HG03108 (cell line): ENCODE measurements at regions not wholly inside any gene's neighbourhood (a gene's known extent, or its start where the extent isn't known, plus 50 kb on each side); places are given as distances from the start of the nearest gene placed in this dataset.

Experiments
- ATAC-seq: cut with Tn5 transposase; IDR thresholded peaks from one replicate; pipeline ENCODE4 v1.9.1; 2021; ENCODE audit warnings: moderate library complexity; ENCODE audit not compliant: unreplicated experiment

- ATAC-seq = no peak
These were observed 143.7 kb downstream of the SCP2D1 start for GRCh38 chr20:18957328-18957727.

DNA sequence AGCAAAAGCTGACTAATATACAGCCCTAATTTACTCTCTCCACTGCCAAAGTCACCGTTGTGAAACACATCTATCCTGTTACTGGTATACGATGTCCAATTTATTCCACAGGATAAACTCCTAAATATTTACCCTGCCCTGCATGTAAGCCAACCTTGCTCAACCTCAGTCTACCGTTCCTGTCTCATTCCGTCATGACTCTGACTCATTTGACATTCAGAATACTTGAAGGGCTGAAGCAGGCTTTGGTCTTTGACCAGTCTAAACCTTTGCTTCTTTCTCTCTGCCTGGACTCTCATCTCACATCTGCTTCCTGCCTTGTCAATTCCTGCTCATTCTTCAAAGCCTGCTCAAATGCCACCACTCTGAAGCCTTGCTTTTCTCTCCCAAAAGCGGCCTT is 157.5 kb downstream of the SCP2D1 start:
- no peak for ATAC-seq

DNA sequence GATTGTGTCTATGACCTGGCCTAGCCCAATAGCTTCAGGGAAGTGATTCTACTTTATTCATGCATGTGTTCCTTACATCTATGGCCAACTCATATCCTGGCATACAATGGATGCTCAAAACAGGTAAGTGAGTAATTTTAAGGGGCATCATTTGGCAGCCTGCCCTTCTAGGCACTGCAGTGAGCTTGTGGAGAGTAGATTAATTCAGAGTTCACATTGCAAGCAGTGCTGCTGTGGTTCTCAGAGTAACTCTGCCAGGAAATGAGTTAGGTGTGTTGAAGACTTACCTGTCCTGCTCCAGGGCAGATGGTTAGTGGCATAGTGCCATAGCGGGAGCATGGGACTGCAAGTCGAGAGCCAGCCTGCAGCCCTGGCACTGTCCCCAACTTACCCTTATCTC is 158.0 kb downstream of the SCP2D1 start:
- ATAC-seq = no peak

- no peak for ATAC-seq
These were observed 158.8 kb downstream of the SCP2D1 start for GRCh38 chr20:18972251-18972876.

GRCh38 chr20:18973529-18974173 is 160.1 kb downstream of the SCP2D1 start:
- no peak for ATAC-seq

DNA sequence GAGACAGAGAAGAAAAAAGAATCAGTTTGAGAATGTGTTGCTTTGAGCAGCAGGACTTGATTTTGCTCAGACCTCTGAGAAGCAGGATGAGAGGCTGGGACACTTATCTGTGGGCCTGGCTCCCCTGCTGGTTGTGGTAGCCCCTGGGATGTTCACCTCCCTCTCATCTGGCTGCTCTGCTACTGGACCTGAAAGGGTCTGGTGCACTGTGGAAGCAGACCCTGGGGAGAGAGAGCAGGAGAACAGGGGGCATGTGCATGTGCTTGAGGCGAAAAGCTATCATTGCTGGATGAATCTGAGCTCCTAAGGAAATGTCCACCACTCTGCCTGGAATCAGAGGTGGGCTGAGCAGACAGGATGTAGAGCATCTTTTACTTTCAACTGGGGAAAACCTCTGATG is 161.1 kb downstream of the SCP2D1 start:
- ATAC-seq = no peak

DNA sequence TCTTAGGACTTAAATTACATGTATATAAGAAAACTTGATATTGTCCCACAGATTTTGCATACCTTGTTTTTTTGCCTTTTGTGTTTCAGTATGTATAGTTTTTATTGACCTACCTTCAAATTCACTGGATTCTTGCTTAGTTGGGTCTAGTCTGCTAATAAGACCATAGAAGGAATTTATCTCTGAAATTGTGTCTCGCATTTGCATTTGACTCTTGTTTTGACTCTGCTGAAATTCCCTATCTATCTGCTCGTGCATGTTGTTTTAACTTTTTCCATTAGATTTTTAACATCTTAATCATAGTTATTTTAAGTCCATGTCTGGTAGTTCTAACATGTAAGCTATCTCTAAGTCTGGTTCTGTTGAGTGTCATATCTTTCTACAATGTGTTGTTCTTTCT is 163.9 kb downstream of the SCP2D1 start:
- no peak for ATAC-seq

- no peak for ATAC-seq
These were observed 164.7 kb downstream of the SCP2D1 start for GRCh38 chr20:18978311-18978710.

DNA sequence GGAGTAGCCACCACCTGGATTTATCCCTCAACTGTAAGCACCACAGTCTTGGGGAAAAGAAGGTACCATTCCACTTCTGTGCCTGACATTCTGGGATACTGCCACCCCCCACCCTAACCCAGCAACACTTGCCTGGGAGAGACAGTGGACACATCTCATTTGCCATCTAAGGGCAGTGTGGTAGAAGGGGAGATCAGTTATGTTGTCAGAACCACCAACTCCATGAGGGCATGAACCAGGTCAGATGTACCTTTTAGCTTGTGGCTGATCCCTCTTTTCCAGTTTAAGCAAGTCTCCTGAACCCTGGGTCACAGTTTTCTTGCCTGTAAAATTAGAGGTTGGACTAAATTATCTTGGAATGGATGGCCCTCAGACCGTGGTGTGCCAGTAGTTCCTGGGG is 165.5 kb downstream of the SCP2D1 start:
- no peak for ATAC-seq

GRCh38 chr20:18981962-18982539 is 168.5 kb downstream of the SCP2D1 start:
- no peak for ATAC-seq

- no peak for ATAC-seq
These were observed 170.2 kb downstream of the SCP2D1 start for GRCh38 chr20:18983796-18984195.

GRCh38 chr20:18984238-18985200 is 170.9 kb downstream of the SCP2D1 start:
- no peak for ATAC-seq

DNA sequence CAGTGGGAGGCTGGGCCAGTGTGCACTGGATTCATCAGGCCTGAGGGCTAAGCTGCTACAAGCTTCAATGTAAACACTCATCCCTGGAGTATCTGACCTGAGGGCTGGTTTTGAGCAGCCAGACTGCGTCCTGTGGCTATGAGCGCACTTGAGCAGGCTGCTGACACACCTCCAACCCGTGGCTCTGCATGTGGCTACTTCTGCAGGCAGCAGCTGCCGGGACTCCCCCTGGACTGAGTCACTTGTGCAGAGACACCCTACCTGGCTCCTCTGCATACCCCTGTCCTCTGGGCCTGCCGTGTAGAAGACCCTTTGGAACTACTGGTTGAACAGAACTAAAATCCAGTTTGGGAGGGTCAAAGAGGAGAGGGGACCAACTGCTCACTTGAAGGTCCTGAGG is 172.0 kb downstream of the SCP2D1 start:
- no peak for ATAC-seq

DNA sequence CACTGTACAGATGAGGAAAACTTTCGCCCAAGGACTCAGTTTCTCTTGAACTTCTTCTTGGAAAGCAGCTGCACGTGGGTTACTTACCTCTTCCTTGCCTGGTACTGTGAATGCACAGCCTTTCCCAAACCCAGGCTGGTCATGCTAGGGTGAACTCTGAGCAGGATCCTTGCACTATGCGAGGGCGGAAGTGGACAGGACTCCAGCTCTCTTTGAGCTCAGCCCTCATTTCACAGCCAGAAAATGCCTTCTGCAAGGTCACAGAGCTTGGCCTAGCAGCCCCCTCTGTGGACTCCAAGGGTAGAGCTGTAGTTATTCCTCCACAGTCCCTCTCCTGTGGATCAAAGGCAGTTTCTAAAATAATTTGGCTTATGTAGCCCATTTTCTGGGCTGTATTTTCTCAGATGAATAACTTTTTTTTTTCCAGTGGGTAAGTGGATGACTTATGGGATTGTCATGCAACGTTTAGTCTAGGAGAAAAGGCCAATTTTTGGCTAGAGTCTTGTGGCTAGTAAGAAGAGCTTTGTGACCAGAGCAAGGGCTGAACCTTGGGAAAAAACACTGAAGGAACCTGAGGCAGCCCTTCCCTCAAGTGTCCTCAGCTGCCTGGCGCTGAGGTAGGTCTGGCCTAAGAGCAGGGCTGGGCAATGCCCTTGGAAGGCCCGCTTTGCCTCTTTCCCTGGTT is 172.7 kb downstream of the SCP2D1 start:
- no peak for ATAC-seq

- ATAC-seq = no peak
These were observed 173.5 kb downstream of the SCP2D1 start for GRCh38 chr20:18986895-18987580.

DNA sequence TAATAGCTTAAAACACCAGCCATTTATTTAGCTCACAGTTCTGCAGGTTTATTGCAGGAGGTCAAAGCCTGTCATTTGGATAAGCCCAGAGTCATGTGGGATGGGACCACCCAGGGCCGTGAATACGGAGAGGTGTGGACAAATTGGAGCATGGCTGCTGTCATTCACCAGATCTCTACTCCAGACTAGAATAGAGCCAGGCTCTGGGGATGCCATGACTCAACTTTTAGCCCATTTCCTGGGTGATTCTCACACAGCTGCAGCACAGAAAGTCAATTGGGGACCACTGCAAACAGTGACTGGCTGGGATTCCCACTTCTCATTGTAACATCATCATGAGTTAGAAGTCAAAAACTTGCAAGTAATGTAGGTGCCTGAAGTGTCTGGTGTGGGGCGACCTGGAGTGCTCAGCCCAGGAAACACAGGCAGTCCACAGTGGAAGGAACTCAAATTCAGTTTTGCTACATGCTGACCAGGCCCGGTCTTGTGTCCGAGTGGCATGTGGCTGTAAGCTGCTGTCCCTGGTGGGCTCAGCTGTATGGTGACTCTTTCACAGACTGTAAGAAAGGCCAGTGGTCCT is 174.3 kb downstream of the SCP2D1 start:
- no peak for ATAC-seq

- no peak for ATAC-seq
These were observed 175.1 kb downstream of the SCP2D1 start for GRCh38 chr20:18988701-18989100.

DNA sequence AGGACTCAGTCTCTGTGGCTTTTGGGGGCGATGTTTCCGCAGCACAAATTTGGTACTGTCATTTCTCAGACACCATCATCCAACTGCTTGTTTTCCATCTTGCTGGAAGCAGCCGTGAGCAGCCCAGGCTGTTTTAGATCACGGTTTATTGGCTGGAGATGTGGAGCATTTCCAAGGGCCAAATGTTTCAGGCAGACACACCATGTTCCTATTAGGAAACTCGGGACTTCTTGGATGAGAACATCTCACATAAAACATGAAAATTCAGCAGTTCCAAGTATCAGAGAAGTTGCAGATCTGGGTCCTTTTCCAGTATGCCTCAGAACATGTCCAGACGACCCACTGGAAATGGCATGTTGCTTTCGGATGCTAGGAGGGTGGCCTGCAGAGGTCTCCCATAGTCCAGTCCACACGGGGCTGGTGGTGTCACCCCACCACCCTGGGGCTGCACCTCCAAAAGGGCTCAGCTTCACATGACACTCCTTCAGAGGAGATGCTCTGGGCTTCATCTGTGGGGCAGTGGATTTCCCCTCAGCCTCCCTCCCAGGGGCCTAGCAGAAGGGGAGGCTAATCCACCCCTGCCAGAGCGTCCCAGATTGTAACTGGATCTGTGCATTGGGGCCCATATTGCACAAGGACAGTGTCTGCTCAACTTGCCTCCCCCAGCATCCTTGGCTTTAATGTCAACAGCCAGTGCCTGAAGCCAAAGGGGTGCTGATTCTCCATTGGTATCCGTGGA is 176.3 kb downstream of the SCP2D1 start:
- ATAC-seq = no peak

DNA sequence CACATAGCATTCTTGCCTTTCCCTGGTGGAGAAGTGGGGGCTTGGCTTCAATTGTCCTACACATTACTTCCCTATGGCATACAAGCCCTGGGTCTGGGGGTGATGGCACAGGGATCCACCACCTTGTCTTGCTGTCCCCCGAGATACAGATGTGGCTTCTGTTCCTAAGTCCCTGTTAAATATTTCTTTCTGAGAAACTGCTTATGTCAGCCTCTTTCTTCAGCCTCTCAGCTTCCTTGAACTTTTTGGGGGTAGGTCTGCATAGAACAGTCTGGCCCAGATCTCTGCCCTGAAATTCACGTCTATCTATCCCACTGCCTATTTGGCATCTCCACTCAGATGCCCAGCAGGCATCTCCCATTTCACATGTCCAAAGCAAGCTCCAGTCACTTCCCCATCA is 177.4 kb downstream of the SCP2D1 start:
- ATAC-seq = no peak
